HG03558 (cell line): ENCODE measurements at regions not wholly inside any gene's neighbourhood (a gene's known extent, or its start where the extent isn't known, plus 50 kb on each side); places are given as distances from the start of the nearest gene placed in this dataset.
"Not testable (repeated sequence)": the region's sequence is repeated elsewhere in the genome, so short reads cannot be mapped to it uniquely, and the experiment has no call there.

Source experiments
- ATAC-seq: cut with Tn5 transposase; IDR thresholded peaks from one replicate; pipeline ENCODE4 v1.9.1; 2021; ENCODE audit warnings: moderate number of reproducible peaks; ENCODE audit not compliant: unreplicated experiment; ENCODE audit errors: extremely low read depth

- ATAC-seq: no peak
Observed at GRCh38 chr6:23522792-23523547, 603.0 kb upstream of the NRSN1 start.

- ATAC-seq: no peak
Observed at GRCh38 chr6:23523771-23524170, 602.2 kb upstream of the NRSN1 start.

GRCh38 chr6:23524548-23524947 is 601.5 kb upstream of the NRSN1 start:
- no peak for ATAC-seq

- no peak for ATAC-seq
Observed at GRCh38 chr6:23526526-23526925, 599.5 kb upstream of the NRSN1 start.

DNA sequence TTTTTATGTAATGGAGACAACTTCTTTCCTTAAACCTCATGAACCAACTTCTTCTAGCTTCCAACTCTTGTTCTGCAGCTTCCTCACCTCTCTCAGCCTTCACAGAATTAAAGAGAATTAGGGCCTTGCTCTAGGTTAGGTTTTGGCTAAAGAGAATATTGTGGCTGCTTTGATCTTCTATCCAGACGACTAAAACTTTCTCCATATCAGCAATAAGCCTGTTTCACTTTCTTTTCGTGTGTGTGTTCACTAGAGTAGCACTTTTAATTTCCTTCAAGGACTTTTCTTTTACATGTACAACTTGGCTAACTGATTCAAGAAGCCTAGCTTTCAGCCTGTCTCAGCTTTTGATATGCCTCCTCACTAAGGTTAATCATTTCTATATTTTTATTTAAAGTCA is 596.1 kb upstream of the NRSN1 start:
- no peak for ATAC-seq

DNA sequence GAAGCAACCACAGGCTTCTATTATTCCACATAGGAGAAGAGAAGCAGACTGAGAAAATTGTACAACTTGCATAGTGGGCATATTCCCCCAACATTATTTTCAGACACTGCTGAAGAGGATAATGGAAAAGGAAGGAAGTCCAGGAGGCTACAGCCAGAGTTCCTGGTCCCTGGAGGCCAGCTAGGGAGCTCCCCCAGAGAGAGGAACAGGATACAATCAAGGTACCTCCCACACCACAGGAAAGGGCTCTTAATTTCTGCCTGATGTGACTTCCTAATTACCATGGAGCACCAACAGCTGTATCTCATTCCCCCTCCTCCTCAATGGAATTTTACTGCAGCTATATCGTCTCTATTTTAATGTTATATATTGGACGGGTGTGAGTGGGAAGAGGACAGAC is 594.3 kb upstream of the NRSN1 start:
- no peak for ATAC-seq

GRCh38 chr6:23532227-23532626 is 593.8 kb upstream of the NRSN1 start:
- ATAC-seq: no peak

DNA sequence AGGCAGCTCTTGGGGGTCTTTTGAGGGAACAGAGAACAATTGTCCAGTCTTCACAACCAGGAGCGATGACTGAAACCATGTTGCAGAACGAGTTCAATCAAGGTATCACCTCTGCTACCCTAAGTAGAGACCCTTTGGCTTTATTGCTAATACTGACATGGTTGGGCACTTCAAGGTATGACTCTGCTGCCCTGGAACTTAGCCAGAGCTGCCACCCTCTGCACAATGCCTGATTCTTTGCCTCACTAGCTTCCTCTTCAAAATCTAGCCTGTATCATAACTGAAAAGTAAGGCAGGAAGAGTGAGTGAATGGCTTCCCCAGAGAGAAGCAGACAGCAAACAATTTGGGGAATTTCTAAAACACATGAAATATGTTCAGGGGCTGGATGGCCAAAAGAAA is 592.7 kb upstream of the NRSN1 start:
- ATAC-seq: no peak

GRCh38 chr6:23533944-23534343 is 592.1 kb upstream of the NRSN1 start:
- ATAC-seq: no peak

- ATAC-seq: no peak
Observed at GRCh38 chr6:23534351-23534750, 591.7 kb upstream of the NRSN1 start.

GRCh38 chr6:23535101-23535500 is 590.9 kb upstream of the NRSN1 start:
- no peak for ATAC-seq

DNA sequence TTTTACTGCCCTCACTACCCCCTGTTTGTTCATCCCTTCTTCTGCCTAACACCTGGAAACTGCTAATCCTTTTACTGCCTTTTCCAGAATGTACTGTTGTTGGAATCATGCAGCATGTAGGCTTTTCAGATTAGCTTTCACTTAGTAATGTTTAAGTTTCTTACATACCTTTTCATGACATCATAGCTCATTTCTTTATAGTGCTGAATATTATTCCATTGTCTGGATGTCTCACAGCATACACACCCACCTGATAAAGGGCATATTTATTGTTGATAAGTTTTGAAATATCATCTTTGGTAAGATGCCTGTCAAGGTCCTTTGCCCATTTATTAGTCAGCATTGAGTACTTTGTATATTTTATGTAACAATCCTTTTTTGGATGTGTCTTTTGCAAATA is 588.2 kb upstream of the NRSN1 start:
- no peak for ATAC-seq

DNA sequence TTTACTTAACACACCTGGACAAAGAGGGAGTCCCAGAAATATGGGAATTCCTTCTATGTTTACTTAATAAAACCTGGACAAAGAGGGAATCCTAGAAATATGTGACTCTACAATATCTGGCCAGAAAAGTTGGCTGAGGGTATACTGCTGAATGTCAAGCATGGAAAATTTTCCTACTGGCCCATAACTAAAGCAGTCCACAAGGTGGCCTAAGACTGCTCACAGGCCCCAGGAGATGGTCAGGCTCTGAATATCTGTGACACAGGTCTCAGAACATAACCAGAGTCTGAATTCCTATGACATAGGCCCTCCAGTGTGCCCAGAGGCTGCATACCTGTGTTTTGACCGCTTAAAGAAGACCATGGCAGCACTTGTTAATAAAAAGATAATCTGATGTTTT is 578.2 kb upstream of the NRSN1 start:
- no peak for ATAC-seq

- not testable (repeated sequence) for ATAC-seq
Observed at GRCh38 chr6:23554953-23555352, 571.1 kb upstream of the NRSN1 start.

DNA sequence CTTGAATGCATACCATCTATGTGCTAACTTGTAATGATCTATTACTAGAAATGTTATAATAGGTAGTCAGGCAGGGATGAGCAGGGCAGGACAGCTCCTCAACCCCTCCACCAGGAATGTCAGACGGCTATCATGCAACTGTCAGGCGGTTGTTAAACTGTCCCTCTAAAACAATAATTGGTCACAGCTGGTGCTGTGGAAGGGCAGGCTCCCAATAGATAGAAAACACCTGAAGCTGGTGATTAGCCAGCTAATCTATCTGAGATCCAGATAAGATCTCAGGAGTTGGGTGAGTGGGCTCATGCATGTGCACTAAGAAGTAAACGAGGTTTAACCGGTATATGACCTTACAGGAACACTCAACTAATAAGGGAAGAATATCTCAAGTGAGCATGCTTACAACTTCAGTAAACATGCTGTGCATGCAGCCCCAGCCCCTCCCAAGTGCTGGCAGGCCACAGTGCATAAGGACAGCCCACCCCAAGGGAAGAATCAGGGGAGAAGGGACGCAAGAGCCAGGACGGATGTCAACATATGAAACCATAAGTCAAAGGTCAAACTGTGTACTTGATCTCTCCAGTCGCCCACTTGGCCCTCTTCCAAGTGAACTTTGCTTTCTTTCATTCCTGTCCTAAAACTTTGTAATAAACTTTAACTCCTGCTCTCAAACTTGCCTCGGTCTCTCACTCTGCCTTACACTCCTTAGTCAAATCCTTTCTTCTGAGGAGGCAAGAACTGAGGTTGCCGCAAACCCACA is 566.2 kb upstream of the NRSN1 start:
- ATAC-seq: no peak

GRCh38 chr6:23561732-23562131 is 564.3 kb upstream of the NRSN1 start:
- no peak for ATAC-seq

- no peak for ATAC-seq
Observed at GRCh38 chr6:23562554-23562953, 563.5 kb upstream of the NRSN1 start.

DNA sequence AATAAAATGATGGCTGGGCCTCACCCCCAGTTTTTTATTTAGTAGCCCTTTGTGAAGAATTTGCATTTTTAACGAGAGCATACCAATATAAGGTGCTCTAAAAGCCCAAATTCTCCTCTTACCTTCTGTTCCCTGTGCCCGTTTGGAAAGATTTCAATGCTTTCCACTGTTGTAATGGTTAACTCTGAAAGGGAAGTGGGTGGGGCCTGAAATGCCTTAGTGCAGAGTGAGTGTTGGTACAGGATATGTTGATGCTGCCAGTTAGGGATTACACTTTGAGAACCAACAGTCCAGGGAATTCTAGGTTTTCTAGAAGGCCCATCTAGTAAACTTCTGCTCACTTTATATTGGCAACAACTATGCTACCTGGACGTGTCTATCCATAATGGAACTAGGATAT is 562.7 kb upstream of the NRSN1 start:
- ATAC-seq: no peak

- ATAC-seq: no peak
Observed at GRCh38 chr6:23566418-23566817, 559.6 kb upstream of the NRSN1 start.

DNA sequence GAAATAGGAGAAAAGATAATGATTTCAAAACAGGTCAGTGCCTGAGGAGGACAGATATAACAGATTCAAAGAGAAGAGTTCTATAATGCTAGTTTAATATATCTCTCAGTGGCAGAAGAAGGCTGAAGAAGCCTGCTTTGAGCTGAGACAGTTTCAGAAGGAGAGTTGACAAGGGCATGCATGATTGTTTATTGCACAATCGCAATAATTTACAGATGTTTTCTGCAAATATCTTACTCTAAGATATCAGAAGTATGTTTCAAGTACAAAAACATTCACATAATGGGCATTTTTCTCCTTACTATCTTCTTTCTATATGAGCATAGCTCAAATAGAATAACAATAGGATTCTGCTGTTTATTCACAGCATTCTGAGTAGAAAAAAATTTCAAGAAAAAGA is 557.7 kb upstream of the NRSN1 start:
- no peak for ATAC-seq

DNA sequence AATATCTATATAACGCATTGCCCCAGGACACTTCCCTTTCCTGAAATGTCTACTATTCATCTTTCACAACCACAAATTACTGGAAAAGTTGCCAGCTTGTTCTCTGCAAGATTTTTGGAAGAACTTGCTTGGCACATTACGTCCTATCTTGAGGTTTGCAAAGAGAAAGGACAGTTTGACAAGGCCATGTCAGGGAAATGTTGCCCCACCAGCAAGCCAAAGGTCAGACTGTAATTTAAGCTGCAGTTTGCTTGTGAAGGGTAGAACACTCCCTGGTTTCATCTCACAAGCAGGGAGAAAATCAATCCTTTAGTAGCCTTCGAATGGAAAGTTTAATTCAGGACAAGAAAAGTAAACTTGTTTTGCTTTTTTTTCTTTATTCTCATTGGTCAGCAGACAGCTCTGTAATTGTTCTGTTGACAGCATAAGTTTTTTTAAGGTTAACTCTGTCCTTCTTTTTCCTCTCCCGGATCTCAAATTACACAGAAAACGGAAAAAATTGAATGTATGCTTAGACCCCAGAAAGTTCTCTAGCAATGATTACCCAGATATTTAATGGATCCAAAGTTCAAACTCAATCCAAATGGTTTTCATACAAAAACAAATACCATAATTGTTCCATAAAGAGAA is 541.8 kb upstream of the NRSN1 start:
- ATAC-seq: no peak
